OCI-LY1 (cell line): ENCODE measurements at regions not wholly inside any gene's neighbourhood (a gene's known extent, or its start where the extent isn't known, plus 50 kb on each side); places are given as distances from the start of the nearest gene placed in this dataset.

Experiments used
- H2AFZ ChIP-seq: fragments of 200-600 bp; sonication (generic), shearing (Covaris generic); 2 replicates; pipeline ENCODE4 v1.6.0; 2014; ENCODE audit warnings: antibody characterized with exemption, mild to moderate bottlenecking, low read length
- H3F3A ChIP-seq: fragments of 200-600 bp; sonication (generic), shearing (Covaris generic); 2 replicates; pipeline ENCODE4 v1.6.0; 2014; ENCODE audit warnings: mild to moderate bottlenecking, antibody characterized with exemption, low read length, moderate library complexity; ENCODE audit not compliant: insufficient read depth
- H3K27ac ChIP-seq: fragments of 200-600 bp; sonication (generic); 2 replicates; pipeline ENCODE4 v1.5.1; 2014; ENCODE audit warnings: low read length, mixed run types, mild to moderate bottlenecking, low read depth; ENCODE audit not compliant: poor library complexity, severe bottlenecking
- H3K27me3 ChIP-seq: fragments of 200-600 bp; sonication (generic); 2 replicates; pipeline ENCODE4 v1.6.0; 2014; ENCODE audit warnings: antibody characterized with exemption, mild to moderate bottlenecking, low read length, moderate library complexity; ENCODE audit not compliant: insufficient read depth
- H3K36me3 ChIP-seq: fragments of 200-600 bp; sonication (generic); 2 replicates; pipeline ENCODE4 v1.6.1; 2014; ENCODE audit warnings: mild to moderate bottlenecking, antibody characterized with exemption, low read length, moderate library complexity, mixed read lengths; ENCODE audit not compliant: insufficient read depth
- H3K4me1 ChIP-seq: fragments of 200-600 bp; sonication (generic); 2 replicates; pipeline ENCODE4 v1.5.1; 2014; ENCODE audit warnings: mild to moderate bottlenecking, low read length, moderate library complexity; ENCODE audit not compliant: insufficient read depth, severe bottlenecking
- H3K4me2 ChIP-seq: fragments of 200-600 bp; sonication (generic), shearing (Covaris generic); 2 replicates; pipeline ENCODE4 v1.6.1; 2014; ENCODE audit warnings: low read length
- H3K4me3 ChIP-seq: fragments of 200-600 bp; sonication (generic); 2 replicates; pipeline ENCODE4 v1.5.1; 2014; ENCODE audit warnings: low read length, low read depth, mild to moderate bottlenecking, mixed read lengths; ENCODE audit not compliant: poor library complexity, severe bottlenecking
- H3K79me2 ChIP-seq: fragments of 200-600 bp; shearing (Covaris generic); 2 replicates; pipeline ENCODE4 v1.6.1; 2016; ENCODE audit warnings: mixed run types, low read length, mixed read lengths; ENCODE audit not compliant: insufficient read depth
- H3K9ac ChIP-seq: fragments of 200-600 bp; sonication (generic), shearing (Covaris generic); 2 replicates; pipeline ENCODE4 v1.6.1; 2014; ENCODE audit warnings: mild to moderate bottlenecking, low read length, mixed read lengths
- H3K9me2 ChIP-seq: fragments of 200-600 bp; sonication (generic), shearing (Covaris generic); 2 replicates; pipeline ENCODE4 v1.6.1; 2014; ENCODE audit warnings: low read depth, mild to moderate bottlenecking, low read length, mixed read lengths
- H3K9me3 ChIP-seq: fragments of 200-600 bp; shearing (Covaris generic); 2 replicates; pipeline ENCODE4 v1.6.1; 2014; ENCODE audit warnings: low read length, mixed read lengths
- H4K20me1 ChIP-seq: fragments of 200-600 bp; sonication (generic), shearing (Covaris generic); 2 replicates; pipeline ENCODE4 v1.6.0; 2016; ENCODE audit warnings: mild to moderate bottlenecking, low read length; ENCODE audit not compliant: insufficient read depth
- CTCF ChIP-seq: fragments of 200-600 bp; sonication (generic), shearing (Covaris generic); IDR thresholded peaks from 2 replicates; pipeline ENCODE4 v1.5.1; 2017; ENCODE audit warnings: mild to moderate bottlenecking, antibody characterized with exemption, low read length, moderate library complexity, mixed read lengths
- EZH2 ChIP-seq: fragments of 200-600 bp; sonication (generic), shearing (Covaris generic); IDR thresholded peaks from 2 replicates; pipeline ENCODE4 v1.8.0; 2017; ENCODE audit warnings: borderline replicate concordance, mixed run types, mild to moderate bottlenecking, antibody characterized with exemption, low read length, moderate library complexity, mixed read lengths

GRCh38 chr1:14148526-14148925 is 448.5 kb downstream of the PRDM2 start:
- H3K9ac ChIP-seq = no peak overlapping the region
- no peaks in the 10 kb centered on the region for H3K79me2 ChIP-seq
- H3K9me2 ChIP-seq = no peaks in the 10 kb centered on the region
- H3K4me3 ChIP-seq = no peak overlapping the region
- H3K27ac ChIP-seq = no peak overlapping the region
- TF ChIP-seq EZH2 (no peak), CTCF (no peak)
- no peak overlapping the region for H2AFZ ChIP-seq
- H3F3A ChIP-seq = no peaks in the 10 kb centered on the region
- H3K4me1 ChIP-seq = no peaks in the 10 kb centered on the region
- no peaks in the 10 kb centered on the region for H3K9me3 ChIP-seq
- H3K27me3 ChIP-seq = no peaks in the 10 kb centered on the region
- no peak overlapping the region for H3K4me2 ChIP-seq
- no peaks in the 10 kb centered on the region for H4K20me1 ChIP-seq
- no peaks in the 10 kb centered on the region for H3K36me3 ChIP-seq

- Histone ChIP-seq H3K27ac (no peak overlapping the region), H4K20me1 (no peaks in the 10 kb centered on the region), H3K9me3 (no peaks in the 10 kb centered on the region), H3K36me3 (no peaks in the 10 kb centered on the region), H3K4me2 (no peak overlapping the region), H3K4me1 (no peaks in the 10 kb centered on the region), H3K27me3 (no peaks in the 10 kb centered on the region), H2AFZ (no peak overlapping the region), H3K9ac (no peak overlapping the region), H3F3A (no peaks in the 10 kb centered on the region), H3K9me2 (no peaks in the 10 kb centered on the region), H3K79me2 (no peaks in the 10 kb centered on the region), H3K4me3 (no peak overlapping the region)
- no peak for TF ChIP-seq EZH2
- TF ChIP-seq CTCF = no peak
Observed at GRCh38 chr1:14149431-14149830, 449.1 kb upstream of the KAZN start.

GRCh38 chr1:14156543-14156942 is 441.9 kb upstream of the KAZN start:
- Histone ChIP-seq H3K27me3 (no peaks in the 10 kb centered on the region), H3K4me2 (no peak overlapping the region), H4K20me1 (no peaks in the 10 kb centered on the region), H3K9me2 (no peaks in the 10 kb centered on the region), H3K9ac (no peak overlapping the region), H3K27ac (no peak overlapping the region), H2AFZ (no peak overlapping the region), H3K9me3 (no peaks in the 10 kb centered on the region), H3K79me2 (no peaks in the 10 kb centered on the region), H3K4me1 (no peaks in the 10 kb centered on the region), H3K4me3 (no peak overlapping the region), H3K36me3 (no peaks in the 10 kb centered on the region), H3F3A (no peaks in the 10 kb centered on the region)
- TF ChIP-seq EZH2 (no peak), CTCF (no peak)
